OCI-LY3 (cell line): ENCODE measurements at regions not wholly inside any gene's neighbourhood (a gene's known extent, or its start where the extent isn't known, plus 50 kb on each side); places are given as distances from the start of the nearest gene placed in this dataset.

Experiments used
- CTCF ChIP-seq: fragments of 200-600, 300-600 bp; sonication (generic); IDR thresholded peaks from 2 replicates; pipeline ENCODE4 v1.5.1; 2014; ENCODE audit warnings: antibody characterized with exemption, low read length, low read depth
- EZH2phosphoT487 ChIP-seq: fragments of 200-600 bp; shearing (Covaris generic); IDR thresholded peaks from 2 replicates; pipeline ENCODE4 v1.6.1; 2018; ENCODE audit warnings: antibody characterized with exemption, mixed run types, low read depth

- no peak for TF ChIP-seq CTCF
- no peak for TF ChIP-seq EZH2phosphoT487
Observed at GRCh38 chr4:81712714-81713113, 241.0 kb upstream of the RASGEF1B start.
